ENCODE measurements at regions not wholly inside any gene's neighbourhood (a gene's known extent, or its start where the extent isn't known, plus 50 kb on each side); places are given as distances from the start of the nearest gene placed in this dataset.

DNA sequence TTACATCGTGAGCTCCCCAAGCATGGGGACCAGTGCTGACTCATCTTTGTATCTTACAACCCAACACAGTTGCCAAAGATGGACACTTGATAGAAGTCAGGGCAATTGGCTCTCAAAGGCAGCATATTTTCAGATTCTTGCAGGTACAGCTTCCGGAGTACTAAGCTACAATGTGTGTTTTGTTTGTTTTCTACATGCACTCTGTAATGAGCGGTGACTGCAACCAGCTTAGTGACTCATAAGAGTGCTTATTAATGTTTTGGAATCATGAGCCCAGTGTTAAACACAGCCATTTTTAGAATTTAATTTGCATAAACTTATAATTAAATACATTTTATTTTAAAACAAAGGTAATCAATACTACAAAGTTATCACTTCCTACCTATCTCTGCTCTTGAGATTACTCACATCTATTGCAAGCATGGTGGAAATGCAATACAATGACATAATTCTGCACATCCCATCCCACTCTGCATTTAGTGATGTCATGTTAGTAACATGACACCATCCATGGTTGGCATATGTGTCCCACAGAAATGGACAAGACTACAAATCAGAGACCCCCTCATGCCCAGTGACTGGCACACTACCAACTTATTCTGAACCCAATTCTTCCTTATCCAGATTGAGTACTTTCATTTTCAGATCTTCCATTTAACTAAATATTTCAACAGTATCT lies 399.8 kb upstream of the ST6GAL2 start:
- DNase-seq (ENCODE audit: extremely low read depth, low read depth): no peak

- no peak for DNase-seq (ENCODE audit: extremely low read depth, low read depth)
Measured at GRCh38 chr2:107290041-107290440, 404.1 kb upstream of the ST6GAL2 start.

GRCh38 chr2:107303964-107304363 lies 418.0 kb upstream of the ST6GAL2 start:
- no peak for DNase-seq (ENCODE audit: extremely low read depth, low read depth)

DNA sequence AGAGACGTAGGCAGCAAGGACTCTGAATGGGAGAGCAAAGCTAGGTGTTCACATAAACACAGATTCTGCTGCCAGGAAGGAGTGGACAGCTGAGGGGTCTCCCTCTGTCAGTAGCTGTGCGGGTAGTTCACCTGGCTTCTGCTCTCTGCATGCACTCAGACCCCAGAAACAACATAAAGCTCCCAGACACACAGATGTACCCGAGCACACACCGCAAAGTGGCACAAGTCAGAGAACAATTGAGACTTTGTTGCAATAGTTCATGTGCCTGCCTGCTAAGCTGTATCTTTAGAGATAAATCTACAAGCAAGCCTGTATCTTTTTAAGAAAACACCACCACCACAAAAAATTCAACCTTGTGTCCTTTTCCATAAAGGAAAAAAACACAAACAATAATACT lies 420.0 kb upstream of the ST6GAL2 start:
- no peak for DNase-seq (ENCODE audit: extremely low read depth, low read depth)

DNA sequence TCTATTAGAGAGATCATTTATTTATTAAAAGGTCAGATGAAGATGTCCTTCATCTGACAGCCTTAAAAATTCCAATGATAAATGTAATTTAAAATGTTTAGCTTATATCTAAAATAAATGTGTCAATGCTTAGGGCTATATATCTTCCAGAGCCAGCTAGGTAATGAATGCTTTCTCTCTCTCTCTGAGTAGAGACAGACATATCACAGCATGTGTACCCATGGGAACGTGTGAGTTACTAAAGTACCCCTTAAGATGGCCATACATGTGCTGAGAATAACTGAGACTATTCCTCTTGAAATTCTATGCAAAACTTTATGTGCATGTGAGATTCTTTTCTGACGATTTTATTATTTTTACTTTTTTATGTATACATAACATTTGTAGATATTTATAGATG lies 420.9 kb upstream of the ST6GAL2 start:
- DNase-seq (ENCODE audit: extremely low read depth, low read depth): no peak

- DNase-seq (ENCODE audit: extremely low read depth, low read depth): no peak
Measured at GRCh38 chr2:107308835-107309234, 422.9 kb upstream of the ST6GAL2 start.

DNA sequence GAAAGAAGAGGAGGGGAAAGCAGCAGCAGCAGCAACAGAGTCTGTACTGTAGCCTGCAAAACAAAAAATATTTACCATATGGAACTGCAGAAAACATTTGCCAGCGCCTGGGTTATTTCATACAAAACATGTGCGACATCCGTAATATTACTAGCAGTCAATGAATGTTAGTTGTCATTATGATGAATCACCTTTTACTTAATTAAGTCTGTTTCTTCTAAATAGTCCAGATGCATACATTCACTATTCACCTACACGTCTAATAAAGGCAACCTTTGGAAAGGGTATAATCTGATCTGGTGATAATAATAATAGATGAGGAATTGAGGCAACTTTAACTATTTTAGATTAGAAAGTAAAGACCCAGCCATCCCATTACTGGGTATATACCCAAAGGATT lies 426.3 kb upstream of the ST6GAL2 start:
- DNase-seq (ENCODE audit: extremely low read depth, low read depth): no peak

GRCh38 chr2:107313316-107313715 lies 427.3 kb upstream of the ST6GAL2 start:
- no peak for DNase-seq (ENCODE audit: extremely low read depth, low read depth)

DNA sequence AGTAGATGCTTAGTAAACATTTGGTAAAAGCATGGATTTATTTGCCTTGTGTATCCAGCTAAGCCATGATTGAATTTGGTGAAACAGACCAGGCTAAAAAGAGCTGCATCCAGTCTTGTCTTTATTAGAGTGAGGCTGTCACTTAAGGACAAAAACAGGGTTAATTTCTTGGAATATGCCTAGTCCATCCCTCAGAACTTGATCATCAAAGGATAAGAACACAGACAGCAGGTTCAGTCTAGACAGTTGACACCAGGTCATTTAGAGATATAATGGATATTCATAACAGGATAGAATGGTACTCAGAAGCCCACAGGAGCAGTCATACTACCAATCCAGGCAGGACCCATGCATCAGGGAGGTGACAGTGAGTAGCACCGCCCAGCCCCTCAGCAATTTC lies 434.9 kb upstream of the ST6GAL2 start:
- DNase-seq (ENCODE audit: extremely low read depth, low read depth): no peak

GRCh38 chr2:107322416-107322815 lies 436.4 kb upstream of the ST6GAL2 start:
- DNase-seq (ENCODE audit: extremely low read depth, low read depth): no peak

GRCh38 chr2:107323946-107324565 lies 438.1 kb upstream of the ST6GAL2 start:
- no peak for DNase-seq (ENCODE audit: extremely low read depth, low read depth)

DNA sequence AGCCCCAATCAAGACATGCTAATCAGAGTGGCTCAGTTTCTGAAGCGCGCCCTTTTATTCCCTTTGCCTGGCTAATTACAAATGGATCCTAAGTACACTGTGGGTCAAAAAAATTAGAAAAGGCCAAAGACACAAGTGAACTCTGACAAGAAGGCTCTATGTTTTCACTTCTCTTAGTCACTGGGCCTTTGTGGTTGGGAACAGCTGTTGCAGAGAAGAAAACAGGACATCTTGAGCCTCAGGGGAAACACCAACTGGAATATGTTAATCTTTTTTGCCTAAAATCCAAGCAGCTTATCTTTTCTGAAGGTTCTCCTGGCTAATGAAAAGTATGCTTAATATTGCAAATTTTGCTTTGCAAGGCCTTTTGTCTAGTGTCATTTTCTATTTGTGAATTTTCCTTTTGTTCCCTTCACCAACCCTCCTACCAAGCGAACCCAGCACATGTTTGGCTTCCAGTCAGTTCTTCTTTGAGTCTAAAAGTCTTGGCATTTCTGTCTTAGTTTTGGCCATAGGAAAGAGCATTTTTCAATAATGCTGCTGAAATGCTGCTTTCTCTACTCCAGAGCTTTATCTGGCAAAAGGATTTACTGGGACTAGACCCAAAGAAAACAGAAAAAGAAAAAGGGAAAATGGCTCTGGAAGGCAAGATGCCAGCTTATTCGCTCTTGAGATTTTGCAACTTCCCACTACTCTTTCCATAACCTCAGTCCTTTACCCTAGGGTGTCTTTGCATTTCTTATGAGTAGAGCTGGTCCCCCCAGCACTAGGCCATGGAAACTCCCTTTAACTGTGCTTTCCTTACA lies 440.2 kb upstream of the ST6GAL2 start:
- no peak for DNase-seq (ENCODE audit: extremely low read depth, low read depth)

- no peak for DNase-seq (ENCODE audit: extremely low read depth, low read depth)
Measured at GRCh38 chr2:107334306-107334705, 448.3 kb upstream of the ST6GAL2 start.

DNA sequence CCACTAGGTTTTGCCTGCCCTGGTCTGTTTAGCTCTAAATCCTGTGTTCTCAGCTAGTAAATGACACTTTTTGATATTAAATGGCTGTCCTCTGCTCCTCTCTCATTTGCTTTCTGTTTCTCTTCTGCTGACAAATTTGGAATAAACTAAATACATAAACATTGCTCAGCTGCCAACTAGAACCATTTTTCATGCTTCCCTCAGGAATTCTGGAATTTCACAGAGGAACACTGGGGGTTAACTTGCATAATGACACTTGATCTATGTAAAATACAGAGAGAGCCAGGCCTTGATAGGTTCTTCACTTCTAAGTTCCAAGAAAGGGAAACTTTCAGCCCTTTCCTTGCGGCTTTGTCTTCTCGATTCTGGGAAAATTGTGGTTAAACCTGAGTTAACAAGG lies 450.6 kb upstream of the ST6GAL2 start:
- no peak for DNase-seq (ENCODE audit: extremely low read depth, low read depth)

GRCh38 chr2:107337209-107337898 lies 451.4 kb upstream of the ST6GAL2 start:
- no peak for DNase-seq (ENCODE audit: extremely low read depth, low read depth)

GRCh38 chr2:107338059-107338458 lies 452.1 kb upstream of the ST6GAL2 start:
- no peak for DNase-seq (ENCODE audit: extremely low read depth, low read depth)

DNA sequence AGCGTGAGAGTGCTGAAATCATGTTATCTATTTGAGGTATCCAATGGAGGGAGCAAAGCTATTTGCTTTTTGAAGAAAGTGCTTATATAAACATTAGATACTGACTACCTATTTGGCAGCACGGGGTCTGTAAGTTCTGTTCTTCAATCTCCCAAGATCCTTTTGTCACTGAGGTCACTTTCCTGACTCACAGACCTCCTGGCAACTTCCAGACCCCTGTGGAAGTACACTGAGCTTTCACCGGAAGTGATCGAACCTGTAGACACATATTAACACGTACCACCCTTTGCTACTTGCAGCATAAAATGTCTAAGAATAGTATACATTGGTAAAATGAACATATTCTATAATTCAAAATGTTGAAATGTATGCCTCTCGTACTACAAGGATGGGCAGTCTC lies 452.6 kb upstream of the ST6GAL2 start:
- no peak for DNase-seq (ENCODE audit: extremely low read depth, low read depth)

- no peak for DNase-seq (ENCODE audit: extremely low read depth, low read depth)
Measured at GRCh38 chr2:107340955-107341354, 455.0 kb upstream of the ST6GAL2 start.

DNA sequence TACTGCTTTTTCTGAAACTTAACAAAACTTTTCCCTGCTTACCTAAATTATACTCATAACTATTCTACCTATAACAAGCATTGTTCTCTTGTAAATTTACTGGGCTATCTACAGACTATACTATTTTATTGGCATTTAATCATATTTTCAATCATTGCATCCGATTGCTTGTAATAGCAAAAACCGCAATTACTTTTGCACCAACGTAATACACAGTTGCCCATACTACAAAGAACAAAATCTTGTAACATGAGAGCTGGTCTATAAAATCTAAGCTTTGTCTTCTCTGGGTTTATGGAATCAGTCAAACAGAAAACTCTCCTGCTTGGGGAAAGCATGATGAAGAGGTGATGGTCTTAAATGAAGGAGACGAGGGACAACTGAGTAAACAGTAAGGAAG lies 463.4 kb upstream of the ST6GAL2 start:
- DNase-seq (ENCODE audit: extremely low read depth, low read depth): no peak

DNA sequence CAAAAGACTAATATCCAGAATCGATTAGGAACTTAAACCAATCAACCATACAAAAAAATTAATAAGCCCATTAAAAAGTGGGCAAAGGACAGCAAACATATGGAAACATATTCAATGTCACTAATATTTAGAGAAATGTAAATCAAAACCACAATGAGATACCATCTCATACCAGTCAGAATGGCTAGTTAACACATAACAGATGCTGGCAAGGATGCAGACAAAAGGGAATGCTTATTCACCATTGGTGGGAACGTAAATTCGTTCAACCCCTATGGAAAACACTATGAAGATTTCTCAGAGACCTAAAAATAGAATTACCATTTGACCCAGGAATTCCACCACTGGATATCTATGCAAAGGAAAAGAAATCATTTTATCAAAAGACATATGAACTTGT lies 468.2 kb upstream of the ST6GAL2 start:
- no peak for DNase-seq (ENCODE audit: extremely low read depth, low read depth)

DNA sequence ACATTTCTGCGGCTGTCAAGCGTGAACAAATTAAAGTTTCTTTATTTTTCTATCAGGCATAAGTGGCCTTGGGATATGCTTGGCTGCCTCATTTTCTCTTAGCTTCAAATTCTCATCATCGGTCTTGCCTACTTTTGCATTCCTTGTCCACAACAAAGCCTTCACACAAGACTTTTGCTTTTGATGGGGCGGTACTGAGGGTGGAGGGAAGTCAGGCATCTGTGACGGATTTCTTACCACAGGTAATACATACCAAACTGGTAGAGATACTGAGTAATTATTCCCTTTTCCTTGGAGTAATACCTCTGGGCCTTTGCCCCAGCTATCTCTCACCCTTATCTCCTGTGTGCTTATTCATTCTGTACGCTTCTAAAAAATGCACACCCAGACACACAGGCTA lies 468.3 kb upstream of the RGPD4 start:
- no peak for DNase-seq (ENCODE audit: extremely low read depth, low read depth)
